Liver (tissue), 3 donors: ENCODE measurements at regions not wholly inside any gene's neighbourhood (a gene's known extent, or its start where the extent isn't known, plus 50 kb on each side); places are given as distances from the start of the nearest gene placed in this dataset.

Experiments
- CTCF ChIP-seq: fragments of 150-350 bp; IDR thresholded peaks from 2 replicates; pipeline ENCODE4 v1.5.1; 2017; ENCODE audit warnings: improper control_type of control experiment, low read depth, low read length; ENCODE audit not compliant: missing input control
- FOXA2 ChIP-seq: IDR thresholded peaks from 2 replicates; pipeline ENCODE4 v1.6.1; 2016; ENCODE audit warnings: antibody characterized with exemption
- HNF4A ChIP-seq, 2 donors: conservative IDR thresholded peaks; 2 replicates each; pipeline ENCODE4 v1.6.1; 2016; ENCODE audit warnings: antibody characterized with exemption in 2 of 2, mild to moderate bottlenecking in 2 of 2
- JUND ChIP-seq, 2 donors: IDR thresholded peaks; 2 replicates each; pipeline ENCODE4 v1.6.1; 2016; ENCODE audit warnings: antibody characterized with exemption in 2 of 2
- RAD21 ChIP-seq, 2 donors: IDR thresholded peaks; 2 replicates each; pipeline ENCODE4 v1.6.1; 2016; ENCODE audit warnings: antibody characterized with exemption in 2 of 2, mild to moderate bottlenecking in 2 of 2
- TAF1 ChIP-seq: conservative IDR thresholded peaks from 2 replicates; pipeline ENCODE4 v1.6.1; 2016; ENCODE audit warnings: antibody characterized with exemption, mild to moderate bottlenecking
- YY1 ChIP-seq: IDR thresholded peaks from 2 replicates; pipeline ENCODE4 v1.6.1; 2016; ENCODE audit warnings: antibody characterized with exemption, mild to moderate bottlenecking
- TF ChIP-seq, protein P1 (sequence below): IDR thresholded peaks from 2 replicates; pipeline ENCODE4 v1.6.1; 2016; ENCODE audit warnings: antibody characterized with exemption
- TF ChIP-seq, protein P2 (sequence below): IDR thresholded peaks from 2 replicates; pipeline ENCODE4 v1.6.1; 2016; ENCODE audit warnings: antibody characterized with exemption, mild to moderate bottlenecking
- donor health status: healthy.
- donor health status: healthy.

DNA sequence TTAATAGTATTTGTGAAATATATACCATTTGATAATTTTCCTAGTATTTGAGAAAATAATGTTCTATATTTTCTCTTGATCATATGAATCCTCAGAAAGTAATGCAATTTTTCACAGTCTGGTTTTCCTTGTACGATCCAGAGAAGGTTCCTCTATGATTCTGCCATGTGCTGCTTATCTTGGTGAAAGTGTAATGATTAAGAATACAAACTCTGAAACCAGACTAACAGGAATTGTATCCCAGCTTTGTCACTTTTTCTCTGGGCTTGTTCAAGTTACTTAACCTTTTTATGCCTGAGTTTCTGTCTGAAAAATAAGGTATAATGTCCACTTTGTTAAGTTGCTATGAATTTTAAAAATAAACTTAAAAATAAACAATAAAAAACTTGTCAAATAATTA is 169.6 kb upstream of the ZNF804B start:
- TF ChIP-seq RAD21 (IDR thresholded peaks at IDR 0.05) (no peak), CTCF (no peak), TAF1 (no peak), FOXA2 (no peak), HNF4A (conservative IDR thresholded peaks at IDR 0.05) (no peak), YY1 (no peak), JUND (IDR thresholded peaks at IDR 0.05) (no peak)
- TF ChIP-seq, protein P1, sequence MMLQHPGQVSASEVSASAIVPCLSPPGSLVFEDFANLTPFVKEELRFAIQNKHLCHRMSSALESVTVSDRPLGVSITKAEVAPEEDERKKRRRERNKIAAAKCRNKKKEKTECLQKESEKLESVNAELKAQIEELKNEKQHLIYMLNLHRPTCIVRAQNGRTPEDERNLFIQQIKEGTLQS, result no peak
- TF ChIP-seq, protein P2, sequence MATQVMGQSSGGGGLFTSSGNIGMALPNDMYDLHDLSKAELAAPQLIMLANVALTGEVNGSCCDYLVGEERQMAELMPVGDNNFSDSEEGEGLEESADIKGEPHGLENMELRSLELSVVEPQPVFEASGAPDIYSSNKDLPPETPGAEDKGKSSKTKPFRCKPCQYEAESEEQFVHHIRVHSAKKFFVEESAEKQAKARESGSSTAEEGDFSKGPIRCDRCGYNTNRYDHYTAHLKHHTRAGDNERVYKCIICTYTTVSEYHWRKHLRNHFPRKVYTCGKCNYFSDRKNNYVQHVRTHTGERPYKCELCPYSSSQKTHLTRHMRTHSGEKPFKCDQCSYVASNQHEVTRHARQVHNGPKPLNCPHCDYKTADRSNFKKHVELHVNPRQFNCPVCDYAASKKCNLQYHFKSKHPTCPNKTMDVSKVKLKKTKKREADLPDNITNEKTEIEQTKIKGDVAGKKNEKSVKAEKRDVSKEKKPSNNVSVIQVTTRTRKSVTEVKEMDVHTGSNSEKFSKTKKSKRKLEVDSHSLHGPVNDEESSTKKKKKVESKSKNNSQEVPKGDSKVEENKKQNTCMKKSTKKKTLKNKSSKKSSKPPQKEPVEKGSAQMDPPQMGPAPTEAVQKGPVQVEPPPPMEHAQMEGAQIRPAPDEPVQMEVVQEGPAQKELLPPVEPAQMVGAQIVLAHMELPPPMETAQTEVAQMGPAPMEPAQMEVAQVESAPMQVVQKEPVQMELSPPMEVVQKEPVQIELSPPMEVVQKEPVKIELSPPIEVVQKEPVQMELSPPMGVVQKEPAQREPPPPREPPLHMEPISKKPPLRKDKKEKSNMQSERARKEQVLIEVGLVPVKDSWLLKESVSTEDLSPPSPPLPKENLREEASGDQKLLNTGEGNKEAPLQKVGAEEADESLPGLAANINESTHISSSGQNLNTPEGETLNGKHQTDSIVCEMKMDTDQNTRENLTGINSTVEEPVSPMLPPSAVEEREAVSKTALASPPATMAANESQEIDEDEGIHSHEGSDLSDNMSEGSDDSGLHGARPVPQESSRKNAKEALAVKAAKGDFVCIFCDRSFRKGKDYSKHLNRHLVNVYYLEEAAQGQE, result no peak
